GM18498 (cell line): ENCODE measurements at regions not wholly inside any gene's neighbourhood (a gene's known extent, or its start where the extent isn't known, plus 50 kb on each side); places are given as distances from the start of the nearest gene placed in this dataset.

Experiments used
- ATAC-seq: cut with Tn5 transposase; IDR thresholded peaks from one replicate; pipeline ENCODE4 v1.9.1; 2021; ENCODE audit warnings: mild to moderate bottlenecking, moderate library complexity; ENCODE audit not compliant: unreplicated experiment

DNA sequence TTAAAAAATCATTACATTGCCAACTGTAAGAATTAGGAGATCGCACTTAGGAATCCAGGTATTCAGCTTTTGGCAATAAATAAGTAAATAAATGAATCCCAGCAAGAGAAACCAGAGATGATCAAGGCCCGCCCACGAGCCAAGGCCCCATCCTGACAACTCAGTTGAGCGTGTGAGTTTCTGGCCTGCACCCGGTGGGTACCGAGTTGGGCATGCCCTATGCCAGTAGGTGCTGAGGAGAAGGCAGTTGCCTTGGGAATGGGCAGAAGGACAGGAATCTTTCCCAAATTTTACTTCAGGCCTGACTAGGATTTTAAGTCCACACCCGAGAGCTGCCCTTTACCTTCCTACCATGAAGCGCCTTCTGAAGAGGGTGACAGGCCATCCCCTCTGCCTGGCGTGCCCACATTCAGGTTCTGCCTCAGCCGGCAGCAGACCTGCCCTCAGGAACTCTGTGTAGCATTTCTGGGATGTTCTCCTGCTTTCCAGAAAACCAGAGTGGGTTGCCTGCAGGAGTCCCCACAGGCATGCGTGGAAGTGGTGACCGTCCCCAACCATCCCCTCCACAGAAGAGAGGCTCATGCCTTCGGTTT lies 99.3 kb upstream of the ALDH1A3 start:
- no peak for ATAC-seq

DNA sequence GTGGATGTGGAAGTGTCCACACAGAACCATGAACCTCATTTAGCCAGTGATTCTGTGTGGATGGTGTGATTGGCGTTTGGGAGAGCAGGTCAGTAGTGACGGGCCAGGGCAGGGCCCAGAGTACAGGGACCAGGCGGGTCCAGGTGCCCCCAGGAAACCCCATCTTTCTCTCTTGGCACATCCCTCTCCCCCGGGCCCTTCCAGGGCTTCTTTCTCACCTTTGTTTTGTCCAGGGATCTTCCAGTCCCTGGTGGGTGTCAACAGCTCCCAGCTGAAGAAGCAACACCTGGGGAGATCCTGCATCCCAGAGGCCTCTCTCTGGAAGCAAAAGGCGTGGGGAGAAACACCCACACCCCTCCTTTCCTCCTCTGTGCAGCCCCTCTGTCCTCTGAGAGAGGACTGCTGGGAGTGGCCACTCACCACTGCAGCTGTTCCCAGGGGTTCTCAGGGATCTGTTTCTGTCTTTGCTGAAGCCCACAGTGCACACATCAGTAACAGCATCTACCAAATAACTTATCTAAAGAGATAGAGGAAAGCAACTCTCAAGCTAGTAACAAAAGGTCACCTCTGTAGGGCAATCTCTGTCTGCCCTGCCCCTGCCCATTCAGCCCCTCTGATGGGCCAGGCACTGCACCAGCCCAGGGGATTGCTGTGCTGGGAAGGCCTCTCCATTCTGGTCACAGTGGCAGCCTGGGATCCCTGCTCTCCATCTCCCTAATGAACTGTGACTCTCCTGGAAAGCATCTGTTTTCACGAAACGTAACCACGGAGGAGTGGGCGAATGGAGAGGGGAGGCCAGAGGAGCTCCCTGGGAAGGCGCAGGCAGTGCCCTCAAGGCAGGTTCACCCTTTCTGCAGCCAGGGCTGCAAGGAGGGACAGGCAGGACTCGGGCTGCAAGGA lies 98.3 kb upstream of the ALDH1A3 start:
- ATAC-seq: no peak

DNA sequence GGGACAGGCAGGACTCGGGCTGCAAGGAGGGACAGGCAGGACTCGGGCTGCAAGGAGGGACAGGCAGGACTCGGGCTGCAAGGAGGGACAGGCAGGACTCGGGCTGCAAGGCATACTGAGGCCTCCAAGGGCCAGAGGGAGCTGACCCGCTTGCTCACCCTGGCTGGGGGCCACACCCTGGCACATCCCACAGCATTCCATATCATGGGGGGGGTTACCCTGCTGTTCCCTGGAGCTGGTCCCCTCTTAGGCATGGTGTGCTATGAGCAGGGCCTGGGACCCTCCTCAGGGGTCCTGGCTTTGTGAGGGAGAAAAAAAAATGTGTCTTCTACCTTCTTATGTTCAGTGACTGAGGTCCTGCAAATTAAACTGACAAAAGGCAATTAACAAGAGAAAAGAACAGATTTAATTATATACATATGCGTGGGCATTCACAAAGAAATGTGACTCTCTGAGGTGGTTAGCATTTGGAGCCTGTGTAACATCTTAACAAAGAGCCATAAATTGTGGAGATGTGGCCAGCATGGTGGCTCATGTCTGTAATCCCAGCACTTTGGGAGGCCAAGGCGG lies 97.6 kb upstream of the ALDH1A3 start:
- no peak for ATAC-seq

DNA sequence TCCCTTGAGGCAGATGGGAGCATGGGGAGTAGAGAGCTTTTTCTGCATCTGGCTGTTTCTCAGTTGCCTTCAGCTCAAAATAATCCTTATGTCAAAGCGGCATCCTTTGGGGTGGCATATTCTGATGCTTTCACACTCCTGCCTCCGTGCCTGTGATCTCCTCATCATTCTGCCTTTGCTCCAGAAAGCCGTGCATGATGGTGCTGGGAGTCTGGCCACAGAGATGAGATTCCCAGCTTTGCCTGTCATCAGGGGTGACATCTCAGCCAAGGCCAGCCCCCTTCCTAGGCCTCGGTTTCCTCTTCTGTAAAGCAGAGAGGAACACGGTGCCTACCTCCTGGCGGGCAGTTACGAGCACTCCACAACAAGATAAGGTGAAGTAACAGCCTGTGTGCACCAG lies 96.3 kb upstream of the ALDH1A3 start:
- ATAC-seq: no peak

DNA sequence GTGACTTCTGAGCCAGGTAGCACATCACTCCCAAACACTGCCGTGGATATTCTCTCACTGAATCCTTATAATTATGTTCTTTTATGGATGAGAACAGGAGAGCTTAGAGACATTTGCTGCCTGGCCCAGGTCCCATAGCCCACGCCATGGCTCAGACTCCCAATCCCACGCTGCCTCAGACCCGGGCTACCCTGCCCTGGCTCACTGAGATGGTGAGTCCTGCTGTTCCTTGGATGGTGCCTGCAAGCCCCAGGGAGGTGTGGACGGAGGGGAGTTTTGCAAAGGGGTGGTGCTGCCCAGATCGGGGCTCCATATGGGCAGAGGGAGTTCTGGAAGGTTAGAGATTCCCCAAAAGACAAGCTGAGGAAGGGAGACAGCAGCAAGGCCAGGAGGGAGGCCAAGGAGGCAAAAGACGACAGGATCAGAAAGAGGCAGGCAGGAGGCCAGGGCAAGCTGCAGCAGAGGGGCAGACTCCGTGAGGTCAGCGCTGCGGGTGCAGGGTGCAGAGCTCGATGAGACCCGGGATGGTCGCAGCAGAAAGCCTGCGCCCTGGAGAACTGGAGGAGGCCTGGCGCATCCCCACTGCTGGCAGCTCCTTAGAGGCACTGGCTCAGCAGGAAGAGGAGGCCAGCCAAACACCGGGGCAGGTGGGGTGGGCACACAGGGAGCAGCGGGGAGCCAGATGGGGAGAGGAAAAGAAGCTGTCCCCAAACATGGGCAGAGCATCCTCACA lies 95.7 kb upstream of the ALDH1A3 start:
- no peak for ATAC-seq

DNA sequence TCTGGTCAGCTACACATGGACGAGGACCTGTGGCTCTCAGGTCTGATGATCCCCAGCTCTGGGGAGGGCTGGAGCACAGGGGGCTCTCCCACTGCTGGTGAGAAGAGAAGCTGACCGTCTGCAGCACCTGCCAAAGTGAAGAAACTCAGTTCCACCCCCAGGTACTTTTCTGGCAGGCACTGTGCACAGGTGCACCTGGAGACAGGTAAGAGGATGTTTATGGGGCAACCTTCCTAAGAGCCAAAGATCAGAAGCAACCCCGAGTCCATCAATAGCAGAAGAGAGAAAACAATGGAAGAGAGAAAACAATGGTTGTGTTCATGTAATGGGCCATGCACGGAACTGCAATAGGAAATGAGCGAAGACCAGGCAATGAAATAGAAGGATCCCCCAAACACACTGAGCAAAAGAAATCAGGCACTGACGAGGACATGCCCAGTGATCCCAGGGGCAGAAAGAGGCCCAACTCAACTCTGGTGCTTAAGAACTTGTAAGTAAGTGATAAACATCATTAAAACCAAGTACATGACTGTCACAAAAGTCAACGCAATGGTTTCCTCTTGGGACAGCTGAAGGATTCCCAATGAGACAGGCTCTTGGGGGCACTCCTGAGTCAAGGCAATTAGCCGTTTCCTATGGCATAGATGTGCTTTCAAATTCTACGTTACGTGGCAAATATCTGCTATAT lies 95.0 kb upstream of the ALDH1A3 start:
- no peak for ATAC-seq

DNA sequence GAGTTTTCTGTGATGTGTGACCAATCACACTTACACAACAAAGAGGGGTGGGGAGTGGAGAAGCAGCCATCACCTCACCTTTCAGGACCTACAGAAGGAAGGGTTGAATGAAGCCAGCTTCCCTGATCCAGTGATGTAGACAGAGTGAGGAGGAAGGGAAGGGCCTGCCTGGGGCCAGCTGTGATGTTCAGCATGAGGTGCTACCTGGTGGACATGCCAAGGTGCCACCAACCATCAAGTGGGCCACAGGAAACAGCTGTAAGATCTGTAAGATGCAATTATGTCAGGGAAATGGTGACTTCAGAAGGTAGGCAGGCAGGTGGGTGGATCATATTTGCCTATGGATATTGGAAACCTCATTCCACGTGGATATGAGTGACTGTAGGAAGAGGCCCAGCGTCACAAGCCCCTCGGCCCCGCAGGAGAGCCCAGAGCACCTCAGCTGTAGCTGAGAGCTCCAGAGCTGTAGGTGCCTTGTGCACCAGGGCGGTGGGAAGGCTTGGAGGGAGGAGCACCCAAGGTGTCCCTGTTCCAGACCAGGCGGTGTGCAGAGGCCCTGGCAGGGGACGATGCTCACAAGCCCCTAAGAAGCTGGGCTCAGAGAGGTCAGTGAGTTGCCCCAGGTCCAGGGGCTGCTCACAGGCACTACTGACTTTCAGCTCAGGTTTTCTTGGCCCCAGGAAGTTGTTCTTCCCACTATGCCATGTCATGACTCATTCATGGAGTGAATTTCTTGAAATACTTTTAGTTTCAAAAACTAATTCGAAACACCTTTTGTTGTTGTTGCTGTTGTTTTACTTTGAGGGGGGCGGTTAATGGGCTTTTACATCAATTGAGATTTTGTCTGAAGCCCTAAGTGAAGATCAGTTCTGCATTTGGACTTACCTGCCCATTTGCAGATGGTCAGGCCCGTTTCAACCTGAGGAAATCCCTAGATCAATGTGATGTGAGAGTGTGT lies 94.2 kb upstream of the ALDH1A3 start:
- ATAC-seq: no peak

DNA sequence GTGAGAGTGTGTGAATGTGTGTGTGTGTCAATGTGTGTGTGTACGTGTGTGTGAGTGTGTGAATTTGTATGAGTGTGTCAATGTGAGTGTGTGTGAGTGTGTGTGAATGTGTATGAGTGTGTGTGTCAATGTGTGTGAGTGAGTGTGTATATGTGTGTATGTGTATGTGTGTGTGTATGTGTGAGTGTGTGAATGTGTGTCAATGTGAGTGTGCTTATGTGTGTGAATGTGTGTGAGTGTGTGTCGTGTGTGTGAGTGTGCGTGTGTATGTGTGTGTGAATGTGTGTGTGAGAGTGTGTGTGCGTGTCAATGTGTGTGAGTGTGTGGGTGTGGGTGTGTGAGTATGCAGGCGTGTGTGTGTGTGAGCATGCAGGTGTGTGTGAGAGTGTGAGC lies 93.5 kb upstream of the ALDH1A3 start:
- ATAC-seq: no peak

DNA sequence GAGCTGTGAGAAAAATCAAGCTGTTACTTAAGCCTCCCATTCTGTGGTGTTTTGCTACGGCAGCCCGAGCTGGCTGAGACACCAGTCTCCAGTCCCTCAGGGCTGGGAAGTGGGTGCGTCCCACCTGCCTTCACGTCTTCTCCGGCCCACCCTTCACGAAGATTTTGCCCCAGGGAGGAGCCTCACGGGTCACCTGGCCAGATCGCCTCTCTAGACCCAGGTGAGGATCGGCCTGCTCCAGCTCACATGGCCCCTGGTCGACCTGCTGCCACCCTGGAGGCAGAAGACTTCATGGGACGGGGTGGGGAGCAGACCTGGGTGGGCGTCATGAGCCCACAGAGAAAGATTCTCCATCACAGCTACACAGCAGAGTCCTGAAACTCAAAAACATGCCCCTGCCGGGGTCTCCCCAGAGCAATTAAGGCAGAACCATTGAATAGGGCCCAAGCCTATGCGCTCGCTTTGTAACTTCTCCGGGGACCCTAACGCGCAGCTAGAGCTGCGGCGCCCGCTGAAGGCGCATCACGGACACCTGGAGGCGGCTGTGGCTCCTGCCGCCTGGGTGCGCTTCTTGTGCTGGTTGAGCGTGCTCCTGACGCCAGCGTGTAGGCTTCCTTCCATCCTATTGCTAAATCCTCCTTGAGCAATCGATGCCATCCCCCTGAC lies 92.6 kb upstream of the ALDH1A3 start:
- ATAC-seq: no peak

DNA sequence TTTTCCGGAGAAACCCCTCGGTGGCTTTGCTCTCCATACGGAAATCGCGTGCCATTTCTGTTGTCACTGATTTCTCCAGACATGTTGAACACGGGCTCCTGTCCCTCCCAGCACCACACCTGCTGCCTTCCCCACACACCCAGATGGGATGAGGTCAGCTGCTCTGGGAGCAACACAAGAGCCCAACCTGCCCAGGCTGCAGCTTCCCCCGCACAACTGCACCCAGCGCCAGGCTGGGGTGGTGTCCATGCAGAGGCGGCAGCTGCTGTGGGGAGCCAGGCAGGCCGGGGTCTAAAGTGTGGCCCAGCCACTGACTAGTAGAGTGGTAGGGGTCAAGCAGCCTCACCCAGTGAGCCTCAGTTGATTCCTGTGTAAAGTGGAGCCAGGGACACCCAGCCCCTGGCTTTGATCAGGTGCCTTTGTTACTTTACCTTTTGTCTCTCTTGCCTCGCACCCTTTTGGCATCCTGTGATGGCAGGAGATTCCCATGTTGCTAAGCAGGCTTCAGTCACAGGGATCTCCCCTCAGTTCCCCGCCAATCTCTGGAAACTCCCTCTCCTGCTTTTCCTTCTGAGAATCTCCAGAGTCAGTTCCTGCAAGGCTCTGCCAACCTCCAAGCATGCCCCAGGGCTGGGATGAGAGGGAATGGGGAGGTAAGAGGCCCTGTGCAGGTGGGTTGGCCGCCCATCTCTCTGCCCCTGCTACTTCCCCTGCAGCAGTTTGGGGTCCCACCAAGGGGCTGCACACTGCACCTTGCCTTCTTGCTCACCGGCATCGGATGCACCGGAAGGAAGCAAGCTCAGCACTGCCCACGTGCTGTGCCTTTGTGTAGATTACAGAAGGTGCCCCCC lies 91.8 kb upstream of the ALDH1A3 start:
- ATAC-seq: no peak

DNA sequence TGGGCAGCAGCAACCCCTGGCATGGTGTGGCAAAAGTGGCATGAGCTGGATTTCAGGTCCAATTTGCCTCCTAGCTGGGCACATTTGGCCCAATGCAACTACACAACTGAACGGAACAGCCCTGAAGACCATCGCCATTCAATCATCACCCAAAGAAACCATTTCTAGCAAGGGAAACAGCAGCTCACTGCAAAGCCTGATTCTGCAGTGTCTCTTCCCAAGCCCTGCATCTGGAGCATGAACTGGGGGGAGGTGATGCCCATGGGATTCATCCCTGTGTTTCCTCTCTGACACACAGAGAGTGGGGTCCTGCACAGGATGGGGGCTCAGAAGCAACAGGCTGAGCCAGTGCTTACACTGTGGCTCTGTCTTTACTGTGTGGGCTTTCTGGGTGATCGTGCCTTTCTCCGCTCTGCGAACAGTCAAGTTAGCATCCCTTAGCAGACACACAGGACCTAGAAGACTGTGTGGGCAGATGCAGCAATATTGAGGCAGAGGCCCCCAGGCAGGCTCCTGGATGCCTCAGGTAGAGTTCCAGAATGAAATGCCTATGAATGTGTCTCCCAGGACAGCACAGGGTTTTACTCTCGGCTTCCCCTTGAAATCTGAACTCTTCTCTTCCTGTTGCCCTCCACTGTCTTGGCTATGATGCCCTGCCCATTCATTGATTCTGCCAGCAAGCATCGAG lies 91.1 kb upstream of the ALDH1A3 start:
- no peak for ATAC-seq

DNA sequence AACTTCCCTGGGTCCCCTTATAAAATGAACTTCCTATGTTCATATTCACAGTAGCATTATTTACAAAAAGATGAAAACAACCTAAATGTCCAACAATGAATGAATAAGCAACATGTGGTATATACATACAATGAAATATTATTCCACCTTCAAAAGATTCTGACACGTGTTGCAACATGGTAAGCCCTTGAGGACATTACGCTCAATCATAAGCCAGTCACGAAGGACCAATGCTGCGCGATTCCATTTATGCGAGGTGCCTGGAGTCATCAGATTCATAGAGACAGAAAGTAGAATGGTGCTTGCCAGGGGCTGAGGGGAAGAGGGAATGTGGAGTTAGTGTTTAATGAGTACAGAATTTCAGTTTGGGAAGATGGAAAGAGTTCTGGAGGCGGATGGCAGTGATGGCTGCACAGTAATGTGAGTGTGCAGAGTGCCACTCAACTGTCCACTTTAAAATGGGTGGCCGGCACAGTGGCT lies 88.8 kb upstream of the ALDH1A3 start:
- ATAC-seq: no peak

DNA sequence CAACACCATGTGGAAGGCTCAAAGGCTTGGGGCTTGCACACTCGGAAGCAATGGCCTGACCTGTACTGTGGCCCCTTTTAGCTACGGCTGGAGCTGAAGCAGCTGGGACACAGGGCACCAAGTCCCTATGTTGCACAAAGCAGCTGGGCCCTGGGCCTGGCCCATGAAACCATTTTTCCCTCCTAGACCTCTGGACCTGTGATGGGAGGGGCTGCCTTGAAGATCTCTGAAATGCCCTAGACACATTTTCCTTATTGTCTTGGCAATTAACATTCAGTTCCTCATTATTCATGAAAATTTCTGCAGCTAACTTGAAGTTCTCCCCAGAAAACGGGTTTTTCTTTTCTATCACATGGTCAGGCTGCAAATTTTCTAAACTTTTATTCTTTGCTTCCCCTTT lies 85.6 kb upstream of the ALDH1A3 start:
- no peak for ATAC-seq

DNA sequence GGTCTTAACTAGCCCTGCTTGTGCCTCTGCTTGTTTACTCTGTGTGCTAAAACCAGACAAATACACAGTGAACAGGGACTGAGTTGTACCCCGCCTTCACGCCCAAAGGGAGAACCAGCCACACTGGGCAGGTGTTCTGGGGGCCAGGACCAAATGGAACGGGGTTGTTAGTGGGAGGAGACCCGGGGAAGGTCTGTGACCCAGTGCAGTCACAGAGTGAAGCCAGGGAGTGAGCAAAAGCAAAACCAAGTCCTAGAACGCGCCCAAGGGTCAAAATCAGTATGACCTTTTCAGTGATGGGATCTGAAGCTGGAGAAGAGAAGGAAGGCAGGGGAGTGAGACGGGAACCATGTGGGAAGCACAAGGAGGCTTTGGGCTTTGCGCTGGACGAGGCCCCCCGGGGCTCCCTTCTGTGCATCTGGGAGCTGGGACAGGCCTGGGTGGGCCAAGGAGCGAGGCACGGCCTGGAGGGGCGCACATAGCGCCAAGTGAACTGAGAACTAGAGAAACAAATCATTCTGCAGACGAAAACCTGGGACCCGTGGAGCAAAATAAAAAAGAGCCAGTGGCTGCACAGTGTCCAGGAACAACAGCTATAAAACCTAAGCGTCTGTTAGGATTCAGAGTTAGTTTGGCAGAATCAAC lies 78.3 kb upstream of the ALDH1A3 start:
- no peak for ATAC-seq

DNA sequence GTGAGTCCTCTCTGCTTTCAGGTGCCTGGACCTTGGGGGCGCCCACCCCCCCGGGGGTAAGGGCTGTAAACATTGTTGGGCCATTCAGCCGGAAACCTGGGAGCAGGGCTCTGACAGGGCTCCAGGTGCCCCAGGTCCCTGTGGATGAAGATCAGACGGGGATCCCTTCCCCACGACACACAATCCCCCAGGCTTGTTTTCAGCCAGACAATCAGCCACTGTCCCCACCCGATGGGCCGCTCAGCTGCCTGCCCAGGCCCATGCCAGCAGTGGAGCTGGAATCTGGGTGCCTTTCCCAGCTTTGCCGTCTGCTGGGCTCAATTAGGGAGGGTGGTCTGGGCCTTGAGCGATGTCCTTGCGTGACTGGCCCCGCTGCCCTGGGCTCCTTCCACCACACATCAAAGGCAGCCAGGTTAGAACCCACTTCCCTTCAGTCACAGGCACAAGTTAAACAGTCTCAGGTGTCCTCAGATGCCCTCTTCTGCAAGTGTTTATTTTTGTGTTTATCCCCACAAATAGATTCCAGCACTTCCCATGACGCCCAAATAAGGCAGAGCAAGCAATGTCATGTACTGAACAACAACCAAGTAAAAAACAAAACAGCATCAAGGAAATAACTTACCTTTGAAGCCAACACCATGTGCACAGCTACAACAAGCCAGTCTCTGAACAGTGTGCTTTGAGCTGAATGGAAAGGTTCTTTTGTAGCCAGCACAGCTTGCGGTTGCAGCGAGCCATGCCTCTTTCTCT lies 77.0 kb upstream of the ALDH1A3 start:
- no peak for ATAC-seq

DNA sequence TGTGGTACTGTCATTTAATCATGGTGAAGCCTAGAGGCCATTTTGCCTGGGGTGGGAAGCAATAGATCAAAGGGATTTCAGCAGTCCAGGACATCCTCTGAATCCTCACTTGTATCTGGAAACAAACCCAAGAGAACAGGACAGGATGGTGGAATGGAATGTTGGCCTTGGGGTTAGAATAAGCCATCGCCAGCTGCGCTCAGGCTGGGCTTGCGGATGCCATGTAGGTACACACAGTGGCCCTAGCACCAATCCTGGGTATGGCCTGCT lies 76.5 kb upstream of the ALDH1A3 start:
- no peak for ATAC-seq

DNA sequence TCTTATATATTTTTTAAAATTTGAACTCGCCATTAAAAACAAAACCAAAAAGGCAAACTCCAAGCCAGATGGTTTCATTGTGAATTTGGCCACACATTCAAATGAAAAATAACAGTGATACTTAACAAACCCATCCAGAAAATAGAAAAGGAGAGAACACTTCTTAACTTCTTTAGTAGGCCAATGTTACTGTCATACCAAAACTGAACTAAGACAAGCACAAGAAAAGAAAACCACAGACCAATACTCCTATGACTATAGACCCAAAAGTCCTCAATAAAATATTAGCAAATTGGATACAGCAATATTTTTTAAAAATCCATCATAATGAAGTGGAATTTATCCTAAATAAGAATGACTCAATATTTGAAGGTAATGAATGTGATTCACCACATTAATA lies 73.5 kb upstream of the ALDH1A3 start:
- ATAC-seq: no peak
